ENCODE measurements at regions not wholly inside any gene's neighbourhood (a gene's known extent, or its start where the extent isn't known, plus 50 kb on each side); places are given as distances from the start of the nearest gene placed in this dataset.
A peak's percentile ranks its signal among the peaks of the same experiment; 100 is the strongest.
"Not testable (repeated sequence)": the region's sequence is repeated elsewhere in the genome, so short reads cannot be mapped to it uniquely, and the experiment has no call there.

- H3K9me3 Mint-ChIP-seq, DNase-seq, ATAC-seq, POLR2A ChIA-PET, H3K4me3 Mint-ChIP-seq, H3K36me3 Mint-ChIP-seq: not testable (repeated sequence)
- Mint-ChIP-seq H3K27ac (peak overlapping the region in 1 of 10 donors; percentile 26), H3K4me1 (peaks cover 9 to 15% (median 10%) of the 10 kb centered on the region in 4 donors), H3K27me3 (peaks cover 2 to 29% (median 7%) of the 10 kb centered on the region in 5 donors)
Observed at GRCh38 chr11:67886207-67886606, 117.7 kb downstream of the UNC93B1 start.

GRCh38 chr11:67885574-67885973, 118.3 kb downstream of the UNC93B1 start:
- H3K27me3 Mint-ChIP-seq = peaks cover 2 to 29% (median 9%) of the 10 kb centered on the region in 5 donors
- POLR2A ChIA-PET, ATAC-seq, H3K36me3 Mint-ChIP-seq, H3K9me3 Mint-ChIP-seq, DNase-seq: not testable (repeated sequence)
- peak overlapping the region in 2 of 10 donors; percentile 73 to 79 for H3K27ac Mint-ChIP-seq
- H3K4me3 Mint-ChIP-seq = peak overlapping the region in 1 of 10 donors; percentile 75
- peaks cover 9 to 15% (median 10%) of the 10 kb centered on the region in 4 donors for H3K4me1 Mint-ChIP-seq

GRCh38 chr11:67884761-67885558, 118.9 kb downstream of the UNC93B1 start:
- H3K36me3 Mint-ChIP-seq, ATAC-seq, POLR2A ChIA-PET, H3K9me3 Mint-ChIP-seq: not testable (repeated sequence)
- Mint-ChIP-seq H3K4me3 (peak overlapping the region in 9 of 10 donors; percentile 20 to 75 (median 58)), H3K4me1 (peaks cover 9 to 15% (median 10%) of the 10 kb centered on the region in 4 donors), H3K27ac (peak overlapping the region in 9 of 10 donors; percentile 15 to 86 (median 73)), H3K27me3 (peaks cover 2 to 29% (median 9%) of the 10 kb centered on the region in 5 donors)
- DNase-seq = peak in 1 of 10 donors; percentile 13

DNA sequence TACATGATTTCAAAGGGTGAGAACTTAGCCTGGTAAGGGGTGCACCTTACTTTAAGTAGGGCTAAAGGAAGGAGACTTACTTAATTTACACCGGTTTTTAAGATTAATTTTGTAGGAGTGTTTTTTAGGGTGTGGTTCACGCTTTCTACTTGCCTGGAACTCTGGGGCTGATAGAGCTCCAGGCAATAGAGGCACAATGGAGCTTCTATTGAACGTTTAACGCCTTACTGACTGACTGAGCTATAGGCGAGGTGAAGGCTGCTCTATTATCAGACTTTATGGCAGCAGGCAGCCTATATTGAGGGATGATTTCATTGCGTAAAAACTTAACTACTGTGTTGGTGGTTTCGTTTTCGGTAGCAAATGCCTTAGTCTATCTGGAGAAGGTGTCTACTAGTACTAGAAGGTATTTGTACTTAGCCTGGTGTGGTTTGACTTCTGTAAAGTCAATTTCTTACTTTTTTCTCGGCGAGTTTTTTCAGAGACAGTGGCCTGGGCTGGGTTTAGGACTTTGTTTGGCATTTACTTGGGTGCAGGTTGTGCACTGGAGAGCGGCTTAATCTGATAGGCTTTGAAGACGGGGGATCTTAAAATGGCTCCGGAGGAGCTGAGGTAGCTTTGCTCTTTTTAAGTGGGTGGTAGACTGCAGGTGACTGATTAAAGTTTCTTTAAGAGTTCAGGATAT, 119.7 kb downstream of the UNC93B1 start:
- H3K9me3 Mint-ChIP-seq, ATAC-seq, H3K36me3 Mint-ChIP-seq, DNase-seq, POLR2A ChIA-PET: not testable (repeated sequence)
- Mint-ChIP-seq H3K4me3 (peak overlapping the region in 9 of 10 donors; percentile 20 to 75 (median 58)), H3K4me1 (peaks cover 9 to 15% (median 10%) of the 10 kb centered on the region in 4 donors), H3K27ac (peak overlapping the region in 9 of 10 donors; percentile 28 to 80 (median 63)), H3K27me3 (peaks cover 2 to 29% (median 9%) of the 10 kb centered on the region in 5 donors)

GRCh38 chr11:67882304-67882703, 121.6 kb downstream of the UNC93B1 start:
- H3K9me3 Mint-ChIP-seq, DNase-seq, H3K27ac Mint-ChIP-seq, H3K4me3 Mint-ChIP-seq, POLR2A ChIA-PET, ATAC-seq, H3K36me3 Mint-ChIP-seq: not testable (repeated sequence)
- Mint-ChIP-seq H3K4me1 (peaks cover 8 to 15% (median 11%) of the 10 kb centered on the region in 4 donors), H3K27me3 (peaks cover 2 to 22% (median 9%) of the 10 kb centered on the region in 5 donors)

DNA sequence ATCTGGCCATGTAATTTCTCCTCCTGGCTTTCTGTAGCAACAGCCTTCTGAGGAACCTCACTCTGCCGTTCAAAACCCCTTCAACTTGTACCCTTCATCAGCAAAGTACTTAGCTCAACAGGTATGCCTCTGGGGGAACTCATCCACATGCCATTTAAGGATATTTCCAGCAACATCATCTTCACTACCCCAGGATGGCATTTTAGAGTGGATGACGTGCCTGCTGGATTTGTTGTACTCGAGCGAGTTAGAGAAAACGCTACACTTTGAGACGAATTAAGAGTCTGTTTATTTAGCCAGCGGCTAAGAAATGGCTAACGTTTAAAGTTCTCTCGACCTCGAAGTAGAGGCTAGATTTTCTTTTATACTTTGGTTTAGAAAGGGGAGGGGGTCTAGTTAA, 122.1 kb downstream of the UNC93B1 start:
- peaks cover 7 to 15% (median 11%) of the 10 kb centered on the region in 4 donors for H3K4me1 Mint-ChIP-seq
- H3K27ac Mint-ChIP-seq, H3K9me3 Mint-ChIP-seq, H3K4me3 Mint-ChIP-seq, POLR2A ChIA-PET, DNase-seq, ATAC-seq, H3K36me3 Mint-ChIP-seq: not testable (repeated sequence)
- H3K27me3 Mint-ChIP-seq = peaks cover 2 to 18% (median 8%) of the 10 kb centered on the region in 5 donors

DNA sequence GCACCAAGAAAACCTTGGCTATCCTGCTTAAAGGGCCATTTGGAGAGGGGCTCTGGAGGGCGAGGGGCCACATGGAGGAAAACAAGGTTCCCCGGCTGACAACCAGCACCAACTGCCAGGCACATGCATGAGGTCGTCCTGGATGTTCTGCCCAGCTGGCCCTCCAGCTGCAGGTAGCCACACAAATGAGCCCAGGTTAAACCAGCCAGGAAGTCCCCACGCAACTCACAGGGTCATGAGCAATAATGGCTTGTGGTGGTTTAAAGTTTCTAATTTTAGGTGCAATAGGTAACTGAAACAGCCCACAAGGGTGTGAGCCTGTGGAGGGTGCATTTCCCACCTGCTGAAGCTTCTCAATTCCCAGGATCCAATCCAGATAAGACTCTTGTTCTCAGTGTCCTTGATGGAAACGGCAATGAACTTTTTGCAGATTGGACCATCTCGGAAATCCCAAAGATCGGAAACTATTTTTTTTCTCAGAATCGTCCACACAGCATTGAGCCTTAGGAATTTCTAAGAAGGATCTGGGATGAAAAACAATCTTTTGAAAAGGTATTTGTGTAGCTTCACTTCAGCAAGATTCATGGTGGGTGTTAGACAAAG, 123.2 kb downstream of the UNC93B1 start:
- H3K27me3 Mint-ChIP-seq, H3K4me3 Mint-ChIP-seq, DNase-seq, H3K36me3 Mint-ChIP-seq, H3K9me3 Mint-ChIP-seq, ATAC-seq, POLR2A ChIA-PET, H3K27ac Mint-ChIP-seq: not testable (repeated sequence)
- peaks cover 7 to 15% (median 11%) of the 10 kb centered on the region in 4 donors for H3K4me1 Mint-ChIP-seq

GRCh38 chr11:67878666-67879065, 125.2 kb downstream of the UNC93B1 start:
- H3K4me1 Mint-ChIP-seq, H3K9me3 Mint-ChIP-seq, H3K36me3 Mint-ChIP-seq, H3K27ac Mint-ChIP-seq, H3K27me3 Mint-ChIP-seq, DNase-seq, H3K4me3 Mint-ChIP-seq, POLR2A ChIA-PET, ATAC-seq: not testable (repeated sequence)

GRCh38 chr11:67877316-67877715, 126.6 kb downstream of the UNC93B1 start:
- H3K36me3 Mint-ChIP-seq, H3K9me3 Mint-ChIP-seq, ATAC-seq, H3K4me1 Mint-ChIP-seq, POLR2A ChIA-PET, H3K27ac Mint-ChIP-seq, H3K27me3 Mint-ChIP-seq, H3K4me3 Mint-ChIP-seq, DNase-seq: not testable (repeated sequence)

- not testable (repeated sequence) for DNase-seq
Observed at GRCh38 chr11:67873223-67873622, 130.7 kb downstream of the UNC93B1 start.

GRCh38 chr11:67871168-67871567, 132.7 kb downstream of the UNC93B1 start:
- H3K4me1 Mint-ChIP-seq, H3K27ac Mint-ChIP-seq, ATAC-seq, H3K9me3 Mint-ChIP-seq, DNase-seq, H3K4me3 Mint-ChIP-seq, H3K36me3 Mint-ChIP-seq, POLR2A ChIA-PET: not testable (repeated sequence)
- H3K27me3 Mint-ChIP-seq = peaks cover 5 to 32% (median 12%) of the 10 kb centered on the region in 5 donors

More at GRCh38 chr11:67873223-67873622, 130.7 kb downstream of the UNC93B1 start:
- H3K9me3 Mint-ChIP-seq, H3K36me3 Mint-ChIP-seq, ATAC-seq, H3K27ac Mint-ChIP-seq, POLR2A ChIA-PET, H3K4me3 Mint-ChIP-seq, H3K4me1 Mint-ChIP-seq: not testable (repeated sequence)
- peaks cover 3 to 19% (median 6%) of the 10 kb centered on the region in 5 donors for H3K27me3 Mint-ChIP-seq

DNA sequence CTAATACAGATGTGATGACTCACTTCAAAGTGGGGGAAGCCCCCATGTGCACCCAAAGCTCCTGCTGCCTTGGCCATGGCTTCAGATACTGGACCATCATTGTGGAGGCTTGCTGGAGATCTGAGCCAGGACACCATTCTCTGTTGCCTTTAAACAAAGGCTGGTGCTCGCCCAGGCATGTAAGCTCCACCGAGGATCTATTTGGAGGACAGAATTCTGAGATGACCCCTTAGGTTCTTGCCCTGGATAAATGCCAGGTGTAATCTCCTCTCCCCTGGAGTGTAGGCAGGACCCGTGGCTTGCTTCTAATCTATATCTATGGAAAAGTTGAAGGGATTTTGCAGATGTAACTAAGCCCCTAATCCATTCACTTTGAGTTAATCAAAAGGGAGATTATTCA, 141.0 kb downstream of the UNC93B1 start:
- DNase-seq, ATAC-seq, H3K4me3 Mint-ChIP-seq, H3K4me1 Mint-ChIP-seq, H3K36me3 Mint-ChIP-seq, POLR2A ChIA-PET, H3K9me3 Mint-ChIP-seq: not testable (repeated sequence)
- Mint-ChIP-seq H3K27me3 (peaks cover 5 to 21% (median 9%) of the 10 kb centered on the region in 5 donors), H3K27ac (peak overlapping the region in 2 of 10 donors; percentile 31 to 66)
